ENCODE measurements at regions not wholly inside any gene's neighbourhood (a gene's known extent, or its start where the extent isn't known, plus 50 kb on each side); places are given as distances from the start of the nearest gene placed in this dataset.

GRCh38 chr2:30366199-30366691 is 80.8 kb upstream of the LCLAT1 start:
- H3K27me3 ChIP-seq (ENCODE audit: control insufficient read depth in 1 of 2, insufficient read depth in 2 of 2, low read length in 2 of 2), result no peaks in the 10 kb centered on the region
- H3K27ac ChIP-seq (ENCODE audit: low read depth in 1 of 2, low read length in 2 of 2), result peak overlapping the region in 1 of 2 donors; percentile 52
- no peaks in the 10 kb centered on the region for H3K9me3 Mint-ChIP-seq
- no peak overlapping the region for H3K4me3 Mint-ChIP-seq
- H3K36me3 Mint-ChIP-seq (ENCODE audit: low read depth), result no peaks in the 10 kb centered on the region
- no peaks in the 10 kb centered on the region for H3K36me3 ChIP-seq (ENCODE audit: insufficient read depth, low read length)
- ChIA-PET POLR2A (interaction anchor here (1.0 to 1.4 kb wide), 3 partner anchors 29 to 157 kb away, joined by 3 to 7 read pairs (median 3); no protein-coding TSS in a partner anchor), CTCF (no interaction called here)
- no peaks in the 10 kb centered on the region for H3K9me3 ChIP-seq (ENCODE audit: control insufficient read depth in 1 of 2, insufficient read depth in 1 of 2, low read length in 2 of 2)
- H3K27ac Mint-ChIP-seq, result peak overlapping the region; percentile 2
- peaks cover 40% of the 10 kb centered on the region for H3K4me1 Mint-ChIP-seq (ENCODE audit: low read depth)
- DNase-seq (peak in 11 of 14 experiments; percentile 10 to 66 (median 23)), ATAC-seq (ENCODE audit: poor library complexity) (peak; percentile 61)
- H3K4me3 ChIP-seq (ENCODE audit: low read length), result no peak overlapping the region
- intact Hi-C loops (cut with DNase I, micrococcal nuclease), result no loop called here
- no peak for TF ChIP-seq CTCF (IDR thresholded peaks at IDR 0.05)
- H3K27me3 Mint-ChIP-seq, result no peaks in the 10 kb centered on the region
- peaks cover 28% of the 10 kb centered on the region for H3K4me1 ChIP-seq (ENCODE audit: insufficient read depth, low read length)

GRCh38 chr2:30367232-30368070 is 79.6 kb upstream of the LCLAT1 start:
- Histone ChIP-seq H3K36me3 (ENCODE audit: insufficient read depth, low read length) (no peaks in the 10 kb centered on the region), H3K9me3 (ENCODE audit: control insufficient read depth in 1 of 2, insufficient read depth in 1 of 2, low read length in 2 of 2) (no peaks in the 10 kb centered on the region), H3K27me3 (ENCODE audit: control insufficient read depth in 1 of 2, insufficient read depth in 2 of 2, low read length in 2 of 2) (no peaks in the 10 kb centered on the region), H3K4me1 (ENCODE audit: insufficient read depth, low read length) (peaks cover 16% of the 10 kb centered on the region), H3K27ac (ENCODE audit: low read depth in 1 of 2, low read length in 2 of 2) (no peak overlapping the region), H3K4me3 (ENCODE audit: low read length) (no peak overlapping the region)
- no peak for DNase-seq
- ATAC-seq (ENCODE audit: poor library complexity), result no peak
- ChIA-PET POLR2A (interaction anchor here (1.4 kb wide), 1 partner anchor 30 kb away, joined by 7 read pairs; no protein-coding TSS in a partner anchor), CTCF (no interaction called here)
- TF ChIP-seq CTCF (IDR thresholded peaks at IDR 0.05), result no peak
- Mint-ChIP-seq H3K36me3 (ENCODE audit: low read depth) (no peaks in the 10 kb centered on the region), H3K27ac (no peak overlapping the region), H3K4me3 (no peak overlapping the region), H3K9me3 (no peaks in the 10 kb centered on the region), H3K27me3 (no peaks in the 10 kb centered on the region), H3K4me1 (ENCODE audit: low read depth) (peaks cover 28% of the 10 kb centered on the region)
- intact Hi-C loops (cut with DNase I, micrococcal nuclease), result no loop called here

- H3K4me3 ChIP-seq (ENCODE audit: low read length), result no peak overlapping the region
- no peak for TF ChIP-seq CTCF (IDR thresholded peaks at IDR 0.05)
- no peaks in the 10 kb centered on the region for H3K9me3 ChIP-seq (ENCODE audit: control insufficient read depth in 1 of 2, insufficient read depth in 1 of 2, low read length in 2 of 2)
- Mint-ChIP-seq H3K4me3 (no peak overlapping the region), H3K27me3 (no peaks in the 10 kb centered on the region), H3K36me3 (ENCODE audit: low read depth) (no peaks in the 10 kb centered on the region), H3K4me1 (ENCODE audit: low read depth) (peaks cover 19% of the 10 kb centered on the region), H3K27ac (no peak overlapping the region), H3K9me3 (no peaks in the 10 kb centered on the region)
- H3K4me1 ChIP-seq (ENCODE audit: insufficient read depth, low read length), result peaks cover 10% of the 10 kb centered on the region
- H3K27ac ChIP-seq (ENCODE audit: low read depth in 1 of 2, low read length in 2 of 2), result no peak overlapping the region
- no peaks in the 10 kb centered on the region for H3K27me3 ChIP-seq (ENCODE audit: control insufficient read depth in 1 of 2, insufficient read depth in 2 of 2, low read length in 2 of 2)
- no peaks in the 10 kb centered on the region for H3K36me3 ChIP-seq (ENCODE audit: insufficient read depth, low read length)
- intact Hi-C loops (cut with DNase I, micrococcal nuclease), result no loop called here
- no peak for ATAC-seq (ENCODE audit: poor library complexity)
- POLR2A ChIA-PET, result no interaction called here
- no peak for DNase-seq
- CTCF ChIA-PET, result no interaction called here
Observed at GRCh38 chr2:30368258-30368657, 78.8 kb upstream of the LCLAT1 start.

All from CD4-positive, alpha-beta T cell (primary cell).